ENCODE measurements at regions not wholly inside any gene's neighbourhood (a gene's known extent, or its start where the extent isn't known, plus 50 kb on each side); places are given as distances from the start of the nearest gene placed in this dataset.

GRCh38 chr9:79020276-79020675 lies 551.5 kb upstream of the TLE4 start:
- TF ChIP-seq CTCF (IDR thresholded peaks at IDR 0.05) (no peak), POLR2AphosphoS5 (IDR thresholded peaks at IDR 0.05) (no peak), POLR2A (IDR thresholded peaks at IDR 0.05) (no peak), EP300 (IDR thresholded peaks at IDR 0.05) (no peak)

Data from stomach (tissue), 4 donors.